Fibroblast of skin of back (primary cell): ENCODE measurements at regions not wholly inside any gene's neighbourhood (a gene's known extent, or its start where the extent isn't known, plus 50 kb on each side); places are given as distances from the start of the nearest gene placed in this dataset.
"Not testable (repeated sequence)": the region's sequence is repeated elsewhere in the genome, so short reads cannot be mapped to it uniquely, and the experiment has no call there.

ENCODE experiments used
- DNase-seq: peaks from one replicate; pipeline ENCODE4 v3.0.0-alpha.2; 2013

DNA sequence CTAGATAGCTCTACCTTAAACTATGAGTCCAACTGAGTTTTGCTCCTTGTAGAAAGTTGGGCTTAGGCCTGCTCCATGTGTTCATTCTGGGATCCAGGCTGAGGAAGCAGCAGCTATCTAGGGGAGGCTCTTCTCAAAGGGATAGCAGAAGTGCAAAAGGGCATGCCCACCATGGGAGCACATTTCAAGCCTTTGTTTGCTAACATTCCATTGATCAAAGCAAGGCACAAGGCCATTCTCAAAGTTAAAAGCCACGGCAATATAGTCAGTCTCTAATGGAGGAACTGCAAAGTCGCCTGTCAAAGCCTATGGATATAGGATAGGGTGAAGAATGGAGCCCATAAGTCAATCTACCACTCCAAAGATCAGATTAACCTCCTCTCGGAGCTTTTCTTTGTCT, 488.1 kb upstream of the ARX start:
- no peak for DNase-seq

DNA sequence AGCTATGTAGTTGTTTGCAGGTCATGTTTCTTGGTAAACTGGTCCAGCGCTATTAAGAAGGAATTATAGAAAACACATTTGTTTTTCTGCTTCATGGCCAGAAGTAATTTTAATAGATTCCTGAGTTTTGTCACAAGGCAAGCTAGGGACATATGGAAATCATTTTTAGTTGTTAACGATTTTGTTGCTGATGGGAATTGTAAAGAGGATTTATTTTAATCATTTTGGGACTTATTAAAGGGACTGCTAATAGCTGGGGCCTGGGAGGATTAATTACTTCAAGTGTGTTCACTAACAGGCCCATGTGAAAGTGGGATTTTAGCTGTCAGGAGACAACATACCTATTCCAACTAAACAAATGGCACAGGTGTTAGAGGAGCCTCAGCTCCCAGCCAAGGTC, 492.0 kb upstream of the ARX start:
- DNase-seq: no peak

DNA sequence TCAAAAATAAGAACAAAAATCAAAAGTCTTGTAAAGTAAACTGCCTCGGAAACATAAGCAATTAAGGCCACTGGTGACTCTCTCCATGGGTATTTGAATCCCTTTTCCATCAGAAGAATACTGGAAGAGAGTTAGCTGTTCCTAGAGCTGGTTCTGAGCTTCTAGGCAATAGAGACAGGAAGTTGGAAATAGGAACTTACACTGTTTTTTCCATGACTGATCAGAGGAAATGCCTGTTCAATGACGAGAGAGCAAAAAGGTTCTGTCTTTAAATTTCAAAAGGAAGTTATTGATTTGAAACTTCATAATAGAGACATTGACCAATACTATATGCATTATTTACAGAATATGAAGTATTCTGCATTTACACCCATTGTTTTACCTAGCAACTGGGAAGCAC, 503.5 kb upstream of the ARX start:
- peak; percentile 23 for DNase-seq

DNA sequence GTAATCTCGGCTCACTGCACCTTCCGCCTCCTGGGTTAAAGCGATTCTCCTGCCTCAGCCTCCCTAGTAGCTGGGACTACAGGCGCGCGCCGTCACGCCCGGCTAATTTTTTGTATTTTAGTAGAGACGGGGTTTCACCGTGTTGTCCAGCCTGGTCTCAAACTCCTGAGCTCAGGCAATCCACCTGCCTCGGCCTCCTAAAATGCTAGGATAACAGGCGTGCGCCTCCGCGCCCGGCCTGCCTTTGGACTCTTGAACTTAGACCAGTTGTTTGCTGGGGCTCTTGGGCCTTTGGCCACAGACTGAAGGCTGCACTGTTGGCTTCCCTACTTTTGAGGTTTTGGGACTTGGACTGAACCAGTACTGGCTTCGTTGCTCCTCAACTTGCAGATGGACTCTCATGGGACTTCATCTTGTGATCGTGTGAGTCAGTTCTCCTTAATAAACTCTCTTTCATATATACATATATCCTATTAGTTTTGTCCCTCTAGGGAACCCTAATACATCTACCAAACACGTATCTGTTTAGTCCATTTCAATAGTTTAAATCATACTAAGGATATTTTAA, 506.8 kb upstream of the ARX start:
- not testable (repeated sequence) for DNase-seq

DNA sequence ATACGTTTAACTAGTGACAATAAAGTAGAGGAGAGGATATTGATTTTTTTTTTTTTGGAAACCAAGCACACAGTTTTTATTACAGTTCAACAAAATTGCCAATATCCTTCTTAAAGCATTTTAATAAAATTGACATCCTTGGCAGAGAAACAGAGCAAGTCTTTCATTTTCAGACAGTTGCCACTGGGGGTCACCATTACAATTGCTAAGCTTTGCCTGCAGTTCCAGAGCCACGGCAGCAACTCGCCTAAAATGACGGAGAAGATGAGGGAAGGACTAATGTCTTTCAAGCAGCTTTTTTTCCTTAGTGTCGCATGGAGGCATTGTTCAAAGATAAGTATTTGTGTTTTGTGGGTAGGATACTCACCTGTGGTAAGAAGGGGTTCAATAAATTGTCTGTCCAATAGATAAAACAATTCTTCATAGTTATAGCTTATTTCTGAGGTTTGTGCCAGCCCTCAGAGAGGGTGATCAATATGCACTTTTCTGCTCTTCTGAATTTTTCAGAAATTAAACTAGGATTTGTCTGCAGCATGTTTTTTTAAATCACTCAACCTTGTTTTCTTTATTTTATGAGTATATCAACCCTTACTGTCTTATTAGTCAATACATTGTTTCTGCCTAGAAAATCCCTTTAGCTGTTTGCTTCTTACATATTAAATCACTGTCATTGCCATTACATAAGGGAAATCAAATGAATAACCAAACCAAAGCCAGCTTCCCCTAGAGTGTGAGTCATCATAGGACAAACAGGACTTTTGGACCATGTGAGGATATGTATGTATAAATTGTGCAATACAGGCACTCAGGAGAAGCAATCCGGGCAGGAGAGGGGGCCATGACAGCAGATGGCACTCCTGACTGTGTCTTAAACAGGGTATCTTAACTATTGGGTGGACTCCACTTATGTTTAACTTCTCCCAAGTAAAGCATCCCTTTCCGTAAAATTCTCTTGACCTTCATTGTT, 508.1 kb upstream of the ARX start:
- DNase-seq: peak; percentile 64

DNA sequence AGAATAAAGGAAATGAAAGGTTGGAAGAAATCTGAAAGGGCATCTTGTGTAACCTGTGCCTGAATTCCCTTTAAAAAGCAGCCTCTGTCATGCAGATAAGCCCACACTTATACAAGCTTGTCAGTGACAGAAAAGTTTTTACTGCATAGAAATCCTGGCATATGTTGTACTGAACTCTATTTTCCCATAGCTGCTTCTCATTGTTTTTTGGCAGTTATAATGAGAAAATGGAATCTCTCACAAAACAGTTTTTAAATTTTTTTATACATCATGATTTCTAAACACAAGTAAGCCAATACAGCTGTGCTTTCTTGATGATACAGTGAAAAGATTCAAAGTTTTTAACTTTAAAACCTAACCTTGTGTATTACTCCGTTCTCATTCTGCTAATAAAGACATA, 511.4 kb upstream of the ARX start:
- DNase-seq: no peak

DNA sequence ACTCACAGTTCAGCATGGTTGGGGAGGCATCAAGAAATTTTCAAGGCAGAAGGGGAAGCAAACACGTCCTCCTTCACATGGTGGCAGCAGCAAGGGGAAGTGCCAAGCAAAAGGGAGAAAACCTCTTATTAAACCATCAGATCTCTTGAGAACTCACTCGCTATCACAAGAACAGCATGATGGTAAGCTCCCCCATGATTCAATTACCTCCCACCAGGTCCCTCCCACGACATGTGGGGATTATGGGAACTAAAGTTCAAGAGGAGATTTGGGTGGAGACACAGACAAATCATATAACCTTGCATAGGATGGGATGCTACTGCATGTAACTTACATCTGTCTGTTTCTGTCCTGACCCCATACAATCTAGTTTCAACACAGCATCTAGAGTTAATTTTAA, 511.8 kb upstream of the ARX start:
- DNase-seq: no peak

DNA sequence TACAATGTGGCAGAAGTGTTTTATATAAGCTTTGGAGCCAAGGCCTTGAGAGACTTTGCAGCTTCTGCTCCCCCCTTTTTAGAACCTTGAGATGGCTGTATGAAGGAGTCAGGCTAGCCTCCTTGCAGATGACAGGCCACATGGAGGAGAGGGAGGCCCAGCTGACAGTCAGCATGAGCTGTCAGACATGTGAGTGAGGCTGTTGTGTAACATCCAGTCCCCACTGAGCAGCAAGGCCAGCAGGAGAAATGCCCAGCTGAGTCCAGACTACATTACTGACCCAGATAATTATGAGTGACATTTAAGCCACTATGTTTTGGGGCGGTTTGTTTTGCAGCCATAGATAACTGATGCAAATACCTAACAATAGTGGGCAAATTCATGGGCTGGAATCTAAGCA, 515.3 kb upstream of the ARX start:
- DNase-seq: peak; percentile 36

DNA sequence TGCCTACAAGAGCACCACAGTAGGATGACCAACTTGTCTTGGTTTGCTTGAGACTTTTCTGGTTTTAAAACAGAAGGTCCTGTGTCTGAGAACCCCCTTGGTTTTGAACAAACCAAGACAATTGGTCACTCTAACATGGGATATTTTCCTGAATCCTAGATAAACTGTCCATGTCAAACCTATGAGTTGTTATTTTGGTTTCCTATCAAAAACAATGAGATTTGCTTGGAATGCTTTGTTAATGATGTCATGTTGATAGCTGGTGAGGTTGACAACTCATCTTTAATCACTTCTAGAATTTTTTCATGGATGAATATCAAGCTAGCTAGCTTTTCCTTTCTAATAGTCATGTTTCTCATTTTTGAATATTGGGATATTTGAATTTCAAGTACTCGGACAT, 518.3 kb upstream of the ARX start:
- DNase-seq: peak; percentile 78

DNA sequence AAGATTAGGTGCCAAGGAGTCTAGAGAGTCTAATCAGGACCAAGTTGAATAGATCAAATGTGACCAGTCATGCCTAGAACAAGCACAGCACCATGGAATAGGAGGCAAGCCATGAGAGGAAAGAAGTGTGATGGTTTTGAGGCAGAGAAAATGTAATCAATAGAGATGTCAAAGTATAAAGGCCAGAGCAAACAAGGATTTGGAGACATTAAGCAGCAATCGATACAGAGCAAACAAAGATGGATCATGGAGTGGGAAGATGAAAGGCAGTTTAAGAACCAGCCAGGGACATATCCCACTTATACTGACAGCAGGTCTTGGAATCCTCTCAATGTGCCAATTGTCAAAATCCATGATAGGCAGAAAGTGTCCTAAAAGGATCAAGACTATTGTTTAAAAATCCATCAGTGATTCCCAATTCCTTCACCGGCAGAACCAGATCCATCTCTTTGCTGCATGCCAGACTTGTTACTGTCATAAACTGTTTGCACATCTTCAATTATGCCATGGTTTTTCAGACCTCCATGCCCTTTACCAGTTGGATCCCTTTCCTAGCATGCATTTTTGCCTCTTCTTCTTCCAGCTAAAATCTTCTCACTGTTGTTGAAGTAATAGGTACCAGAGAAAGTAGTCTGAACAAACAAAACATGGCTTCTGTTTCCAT, 520.7 kb upstream of the ARX start:
- DNase-seq: no peak

DNA sequence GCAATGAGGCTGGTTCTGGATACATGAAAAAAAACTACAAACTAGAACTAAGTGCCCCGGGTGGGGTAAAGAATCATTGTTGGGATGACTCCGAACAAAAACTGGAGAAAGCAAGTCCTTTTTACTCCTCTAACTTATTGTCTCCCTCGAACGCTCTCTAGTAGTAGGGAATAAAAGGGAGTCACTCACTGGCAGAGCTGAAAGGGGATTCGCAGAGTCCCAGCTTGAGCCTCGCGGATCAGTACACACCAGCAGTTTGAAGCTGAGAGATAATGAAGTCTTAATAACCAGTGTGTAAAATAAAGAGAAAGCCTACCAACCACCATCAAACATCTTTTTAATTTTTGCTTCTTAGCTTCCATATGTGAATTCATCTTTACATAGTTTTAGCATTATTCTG, 521.9 kb upstream of the ARX start:
- DNase-seq: no peak

DNA sequence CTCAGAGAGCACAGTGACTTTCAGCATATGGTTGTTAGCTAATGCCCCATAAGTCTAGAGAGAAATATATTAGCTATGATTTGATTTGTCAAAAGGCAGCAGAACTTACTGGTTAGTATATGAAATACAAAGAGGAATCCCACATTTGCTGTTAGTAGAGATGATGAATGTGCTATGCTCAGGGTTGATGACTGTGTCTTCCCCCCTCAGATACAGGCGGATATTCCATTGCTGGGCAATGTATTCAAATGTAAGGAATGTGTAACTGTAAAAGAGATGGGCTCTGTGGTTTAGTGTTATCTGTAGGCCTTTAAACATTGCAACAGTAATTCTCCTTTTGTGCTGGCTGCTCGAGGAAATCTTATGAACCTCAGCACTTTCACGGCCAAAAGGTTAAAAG, 528.9 kb upstream of the ARX start:
- DNase-seq: peak; percentile 82

DNA sequence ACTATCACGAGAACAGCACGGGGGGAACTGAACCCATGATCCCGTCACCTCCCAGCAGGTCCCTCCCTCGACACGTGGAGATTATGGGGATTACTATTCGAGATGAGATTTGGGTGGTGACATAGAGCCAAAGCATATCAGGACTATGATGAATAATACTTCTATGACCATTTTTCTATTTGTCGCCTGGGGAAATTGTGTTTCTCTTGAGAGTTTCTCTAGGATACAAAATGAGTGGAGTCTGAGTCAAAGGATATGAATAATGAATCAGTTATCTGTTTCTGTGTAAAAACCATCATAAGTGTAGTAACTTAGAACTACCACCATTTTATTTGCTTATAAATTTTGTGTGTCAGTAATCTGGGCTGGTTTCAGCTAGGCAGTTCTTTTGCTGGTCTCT, 533.0 kb upstream of the ARX start:
- peak; percentile 79 for DNase-seq

DNA sequence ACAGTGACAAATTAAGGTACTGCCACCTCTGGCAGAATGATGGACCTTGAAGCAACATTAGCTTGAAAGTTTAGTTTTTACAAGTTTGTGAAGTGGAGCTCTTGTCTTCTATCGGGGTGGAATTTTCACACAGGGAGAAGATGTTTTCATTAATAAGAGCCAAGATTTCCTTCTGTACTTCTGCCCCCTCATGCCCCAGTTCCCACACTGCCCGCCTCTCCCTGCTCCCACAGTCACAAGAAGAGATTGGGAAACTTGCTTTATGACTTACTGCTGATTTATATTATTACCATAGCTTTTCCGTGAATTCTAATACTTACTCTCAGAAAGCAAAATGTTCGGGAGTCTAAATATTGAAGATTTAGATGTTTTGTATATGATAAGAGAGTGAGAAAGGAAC, 539.8 kb upstream of the ARX start:
- DNase-seq: no peak

DNA sequence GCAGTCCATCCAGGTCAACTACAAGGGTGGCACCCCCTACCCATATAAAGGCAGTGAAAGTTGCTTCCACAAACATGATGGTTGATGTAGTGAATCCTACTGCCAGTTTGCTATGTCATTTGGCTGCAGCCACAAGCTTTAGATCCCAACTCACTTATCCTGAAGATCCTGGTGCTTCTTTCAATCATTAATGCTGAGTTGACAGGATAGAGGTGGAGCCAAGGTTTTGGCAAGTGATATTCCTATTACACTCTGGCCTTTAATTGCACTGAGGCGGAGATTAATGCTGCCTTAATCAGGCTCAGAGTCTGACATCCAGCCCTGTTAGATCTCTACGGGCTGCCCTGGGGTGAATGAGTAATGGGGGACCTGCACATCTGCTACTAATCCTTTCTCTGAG, 542.4 kb upstream of the ARX start:
- DNase-seq: no peak

DNA sequence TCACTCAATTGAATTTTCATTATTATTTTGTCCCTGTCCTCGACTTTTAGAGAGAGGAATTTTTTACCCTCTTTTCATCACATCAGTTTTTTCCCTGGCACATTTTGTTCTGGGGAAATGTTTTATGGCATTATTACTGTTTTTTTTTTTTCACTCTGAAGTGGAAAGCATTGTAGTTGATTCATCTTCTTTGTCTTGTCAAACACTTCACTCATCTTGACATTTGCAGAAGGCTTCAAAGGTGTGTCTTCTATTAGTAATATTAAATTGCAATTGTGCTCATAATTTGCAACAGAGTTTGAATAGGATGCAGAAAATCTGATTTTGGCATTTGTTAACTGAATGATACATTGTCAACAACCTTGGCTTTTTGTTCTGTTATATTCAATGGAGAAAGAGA, 545.4 kb upstream of the ARX start:
- DNase-seq: no peak

DNA sequence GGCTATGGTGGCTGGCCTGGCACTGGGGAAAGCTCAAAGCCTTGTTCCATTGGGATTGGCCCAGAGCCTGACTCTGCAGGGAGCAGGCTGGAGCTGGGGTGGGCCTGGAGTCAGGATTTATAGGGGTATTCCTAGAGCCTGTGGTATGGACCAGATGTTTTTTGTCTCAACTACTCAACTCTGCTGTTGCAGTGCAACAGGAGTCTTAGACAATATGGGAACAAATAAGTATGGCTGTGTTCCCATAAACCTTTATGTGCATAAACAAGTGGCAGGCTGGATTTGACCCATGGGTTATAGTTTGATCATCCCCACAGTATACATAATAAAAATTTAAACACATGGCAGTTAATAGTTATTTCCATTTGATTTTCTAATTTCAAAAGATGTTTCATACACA, 557.9 kb upstream of the ARX start:
- DNase-seq: no peak

DNA sequence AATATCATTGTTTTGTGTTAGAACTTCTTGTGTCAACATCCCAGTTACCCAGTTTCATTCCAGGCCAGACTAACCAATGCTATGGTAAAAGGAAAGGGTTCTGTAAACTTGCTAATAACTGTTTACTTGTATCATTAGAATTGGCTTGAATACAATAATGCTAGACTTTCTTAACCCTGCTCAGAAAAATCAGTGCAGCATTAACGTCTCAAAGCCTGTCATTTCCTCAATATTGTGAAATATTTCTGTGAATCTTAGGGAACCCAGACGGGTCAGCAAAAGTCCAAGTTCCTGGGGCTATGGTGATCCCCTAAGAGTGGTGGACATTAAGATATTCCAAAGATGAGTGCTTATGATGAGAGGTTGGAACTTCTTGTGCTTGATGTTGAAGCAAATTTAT, 541.2 kb upstream of the MAGEB18 start:
- no peak for DNase-seq

DNA sequence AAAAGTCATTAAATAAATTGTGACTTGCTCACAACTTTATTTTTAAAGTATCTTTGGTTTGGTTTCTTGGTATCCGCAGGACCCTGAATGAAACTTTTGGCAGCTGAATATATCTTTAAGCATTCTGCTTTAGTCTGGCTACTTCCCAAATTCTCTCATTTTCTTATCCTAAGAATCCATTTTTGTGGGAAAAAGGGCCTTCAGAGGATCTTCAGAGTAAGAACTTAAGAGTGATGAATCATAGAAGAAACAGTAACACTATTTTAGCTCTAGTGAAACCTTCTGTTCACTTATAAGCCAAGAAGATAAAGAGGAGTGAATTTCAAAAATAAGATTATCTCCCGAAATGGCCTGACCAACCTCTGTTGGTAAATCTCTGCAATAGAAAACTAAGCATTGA, 540.6 kb upstream of the MAGEB18 start:
- DNase-seq: peak; percentile 62

DNA sequence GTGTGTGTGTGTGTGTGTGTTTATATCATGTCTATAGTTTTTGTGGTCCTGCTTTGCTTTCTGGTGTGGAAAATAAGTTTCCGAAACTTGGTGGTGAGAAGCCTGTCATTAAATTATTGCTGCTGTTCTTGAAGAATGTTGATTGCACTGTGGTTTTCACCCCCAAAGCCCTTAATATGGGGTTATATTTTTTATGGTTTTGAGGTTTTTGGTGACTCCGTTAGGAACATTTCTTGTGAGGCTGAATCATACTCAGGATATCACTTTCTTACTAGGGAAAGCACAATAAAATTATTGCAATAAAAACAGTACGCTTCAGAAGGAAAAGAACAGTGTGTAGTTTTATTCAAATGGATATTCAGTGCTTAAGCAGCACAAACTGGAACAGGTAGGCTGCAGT, 539.1 kb upstream of the MAGEB18 start:
- peak; percentile 21 for DNase-seq

DNA sequence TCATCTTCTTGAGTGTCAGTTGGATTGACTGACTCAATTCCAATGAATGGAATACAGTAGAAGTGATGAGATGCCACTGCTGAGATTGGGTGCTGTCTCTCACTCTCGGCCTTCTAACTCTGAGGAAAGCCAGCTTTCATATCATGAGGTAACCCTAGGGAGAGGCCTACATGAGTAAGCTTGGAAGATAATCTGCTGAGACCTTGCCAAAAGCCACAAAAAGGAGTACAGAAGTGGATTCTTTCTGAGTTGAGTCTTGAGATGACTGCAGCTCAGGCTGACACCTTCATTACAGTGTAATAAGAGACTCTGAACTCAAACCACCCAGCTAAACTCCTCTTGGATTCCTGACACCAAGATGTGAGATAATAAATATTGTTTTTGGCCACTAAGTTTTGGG, 537.4 kb upstream of the MAGEB18 start:
- DNase-seq: peak; percentile 70

DNA sequence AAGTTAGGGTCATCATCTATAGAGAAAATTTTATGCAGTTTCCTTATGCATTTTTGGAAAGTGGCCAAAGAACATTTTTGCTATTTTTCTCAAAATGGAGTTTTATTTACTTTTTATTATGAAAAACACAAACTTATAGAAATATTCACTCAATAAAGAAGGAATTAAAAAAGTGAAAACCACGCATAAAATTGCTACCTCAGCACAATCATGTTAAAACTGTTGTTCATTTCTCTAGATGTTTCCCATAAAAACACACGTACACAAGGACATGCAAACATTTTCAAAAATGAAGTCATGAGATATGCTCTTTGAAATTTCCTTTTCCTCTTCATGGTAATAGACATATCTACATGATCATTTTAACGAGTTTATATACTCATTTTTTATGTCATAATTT, 536.8 kb upstream of the MAGEB18 start:
- DNase-seq: no peak

DNA sequence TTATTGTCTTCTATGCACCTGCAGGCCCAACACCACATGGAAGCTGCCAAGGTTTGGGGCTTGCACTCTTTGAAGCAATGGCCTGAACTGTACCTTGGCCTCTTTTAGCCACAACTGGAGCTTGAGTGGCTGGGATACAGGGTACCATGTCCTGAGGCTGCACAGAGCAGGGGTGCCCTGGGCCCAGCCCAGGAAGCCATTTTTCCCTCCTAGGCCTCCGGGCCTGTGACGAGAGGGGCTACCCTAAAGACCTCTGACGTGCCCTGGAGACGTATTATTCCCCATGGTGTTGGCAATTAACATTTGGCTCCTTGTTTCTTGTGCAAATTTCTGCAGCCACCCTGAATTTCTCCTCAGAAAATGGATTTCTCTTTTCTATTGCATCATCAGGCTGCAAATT, 519.9 kb upstream of the MAGEB18 start:
- no peak for DNase-seq

DNA sequence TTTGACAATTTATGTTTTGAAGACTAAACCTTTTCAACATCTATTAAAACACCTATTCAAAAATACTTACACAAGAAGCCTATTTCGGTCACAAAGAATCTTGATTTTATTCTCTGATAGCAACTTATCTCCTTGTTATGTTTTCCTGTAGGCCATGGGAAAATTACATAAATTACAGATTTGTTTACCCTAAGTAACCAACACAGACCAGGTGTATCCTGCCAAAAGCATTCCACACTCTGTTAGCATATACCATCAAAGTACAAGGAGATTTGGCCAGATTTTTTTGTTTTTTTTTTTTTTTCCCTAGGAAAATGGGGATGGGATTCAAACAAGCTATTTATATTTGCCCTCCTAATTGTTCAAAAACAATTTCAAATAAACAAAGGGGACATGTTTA, 497.9 kb upstream of the MAGEB18 start:
- no peak for DNase-seq
